Hematopoietic multipotent progenitor cell treated with erythropoietin and hydrocortisone succinate and interleukin-3 and kit ligand, for 4 days (in vitro differentiated cells): ENCODE measurements at regions not wholly inside any gene's neighbourhood (a gene's known extent, or its start where the extent isn't known, plus 50 kb on each side); places are given as distances from the start of the nearest gene placed in this dataset.

ENCODE experiments used
- DNase-seq: peaks from one replicate; pipeline ENCODE4 v3.0.0-alpha.2; 2015

GRCh38 chr14:54094765-54095164 lies 138.1 kb upstream of the BMP4 start:
- peak; percentile 1 for DNase-seq

- DNase-seq = no peak
Observed at GRCh38 chr14:54098536-54098935, 141.9 kb upstream of the BMP4 start.

- no peak for DNase-seq
Observed at GRCh38 chr14:54102051-54102456, 145.4 kb upstream of the BMP4 start.

- DNase-seq = no peak
Observed at GRCh38 chr14:54102530-54102929, 145.9 kb upstream of the BMP4 start.

- no peak for DNase-seq
Observed at GRCh38 chr14:54104601-54105145, 148.0 kb upstream of the BMP4 start.

- no peak for DNase-seq
Observed at GRCh38 chr14:54105406-54105805, 148.8 kb upstream of the BMP4 start.

- DNase-seq = no peak
Observed at GRCh38 chr14:54105898-54106297, 149.3 kb upstream of the BMP4 start.

- no peak for DNase-seq
Observed at GRCh38 chr14:54106661-54107377, 150.2 kb upstream of the BMP4 start.

- DNase-seq = no peak
Observed at GRCh38 chr14:54108481-54109471, 152.2 kb upstream of the BMP4 start.

GRCh38 chr14:54109521-54110120 lies 153.0 kb upstream of the BMP4 start:
- no peak for DNase-seq

GRCh38 chr14:54114941-54115340 lies 158.3 kb upstream of the BMP4 start:
- DNase-seq = no peak

GRCh38 chr14:54116198-54116885 lies 159.7 kb upstream of the BMP4 start:
- DNase-seq = no peak

GRCh38 chr14:54116972-54117371 lies 160.3 kb upstream of the BMP4 start:
- DNase-seq = no peak

- DNase-seq = no peak
Observed at GRCh38 chr14:54117396-54117795, 160.8 kb upstream of the BMP4 start.

- DNase-seq = no peak
Observed at GRCh38 chr14:54117924-54118323, 161.3 kb upstream of the BMP4 start.

- DNase-seq = no peak
Observed at GRCh38 chr14:54120260-54120659, 163.6 kb upstream of the BMP4 start.

GRCh38 chr14:54121466-54122027 lies 164.9 kb upstream of the BMP4 start:
- no peak for DNase-seq

- no peak for DNase-seq
Observed at GRCh38 chr14:54123841-54124240, 167.2 kb upstream of the BMP4 start.

- DNase-seq = no peak
Observed at GRCh38 chr14:54125109-54125508, 168.5 kb upstream of the BMP4 start.

- DNase-seq = no peak
Observed at GRCh38 chr14:54126947-54127346, 170.3 kb upstream of the BMP4 start.

GRCh38 chr14:54127526-54127925 lies 170.9 kb upstream of the BMP4 start:
- no peak for DNase-seq
